Activated gamma-delta T cell treated with Interleukin-2 at 50 U/mL for 16 hours (primary cell): ENCODE measurements at regions not wholly inside any gene's neighbourhood (a gene's known extent, or its start where the extent isn't known, plus 50 kb on each side); places are given as distances from the start of the nearest gene placed in this dataset.
"Not testable (repeated sequence)": the region's sequence is repeated elsewhere in the genome, so short reads cannot be mapped to it uniquely, and the experiment has no call there.

Experiments used
- DNase-seq: peaks from one replicate; pipeline ENCODE4 v3.0.0-alpha.2; 2020

- no peak for DNase-seq
These were observed 567.4 kb upstream of the TMPRSS15 start for GRCh38 chr21:18970941-18971340.

DNA sequence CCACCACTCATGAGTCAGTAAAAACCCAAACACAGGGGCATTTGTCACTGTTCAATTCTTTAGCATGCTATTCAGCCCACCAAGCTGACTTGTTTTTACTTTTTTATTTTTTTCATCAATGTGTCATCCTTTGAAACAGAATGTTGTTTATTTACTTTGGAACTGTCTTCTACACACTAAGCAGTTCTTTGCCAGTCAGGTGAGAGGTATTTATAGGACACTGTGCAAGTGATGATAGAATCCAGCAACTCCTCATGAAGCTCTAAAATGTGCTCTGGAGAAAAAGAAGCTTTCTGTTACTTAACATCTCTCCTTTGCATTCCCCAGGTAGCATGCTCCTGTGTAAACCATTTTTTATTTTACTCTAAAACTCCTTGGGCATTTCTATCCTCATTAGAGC lies 582.0 kb upstream of the TMPRSS15 start:
- DNase-seq, result no peak

- no peak for DNase-seq
These were observed 582.6 kb upstream of the TMPRSS15 start for GRCh38 chr21:18986197-18986596.

GRCh38 chr21:18987520-18988026 lies 584.0 kb upstream of the TMPRSS15 start:
- no peak for DNase-seq

GRCh38 chr21:18989953-18990495 lies 586.4 kb upstream of the TMPRSS15 start:
- no peak for DNase-seq

DNA sequence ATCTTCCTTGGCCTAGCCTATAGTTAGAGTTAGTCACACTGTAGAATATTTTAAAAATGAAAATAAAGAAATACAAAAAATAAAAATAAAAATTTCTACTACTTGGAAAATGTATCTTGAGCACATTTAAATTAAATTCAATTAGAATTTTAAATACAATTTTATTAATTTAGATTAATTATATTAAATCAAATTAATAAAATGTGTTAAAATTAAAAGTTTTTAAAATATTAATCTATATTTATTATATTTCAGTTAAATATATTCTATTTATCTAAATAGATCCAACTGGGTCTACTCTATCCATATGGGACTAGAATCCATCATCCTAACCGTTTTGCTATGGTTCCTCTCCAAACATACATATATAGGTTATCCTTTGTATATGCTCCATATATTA lies 588.3 kb upstream of the TMPRSS15 start:
- DNase-seq, result no peak

GRCh38 chr21:19010251-19010650 lies 606.7 kb upstream of the TMPRSS15 start:
- no peak for DNase-seq

DNA sequence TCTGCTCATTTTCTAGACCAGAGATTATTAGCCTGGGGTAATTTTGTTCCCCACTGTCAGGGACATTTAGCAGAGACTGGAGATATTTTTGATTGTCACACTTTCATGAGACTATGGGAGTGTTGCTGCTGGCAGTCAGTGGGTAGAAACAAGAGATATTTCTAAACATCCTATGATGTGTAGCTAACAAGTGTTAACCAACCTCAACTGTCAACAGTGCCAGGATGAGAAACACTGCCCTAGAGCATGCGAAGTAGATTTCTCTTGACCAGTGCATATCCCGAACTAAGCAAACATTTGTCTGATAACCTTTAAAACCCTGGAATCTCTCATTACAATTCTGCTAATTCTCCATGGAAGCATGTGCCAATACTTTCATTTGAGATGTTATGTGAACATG lies 607.4 kb upstream of the TMPRSS15 start:
- no peak for DNase-seq

DNA sequence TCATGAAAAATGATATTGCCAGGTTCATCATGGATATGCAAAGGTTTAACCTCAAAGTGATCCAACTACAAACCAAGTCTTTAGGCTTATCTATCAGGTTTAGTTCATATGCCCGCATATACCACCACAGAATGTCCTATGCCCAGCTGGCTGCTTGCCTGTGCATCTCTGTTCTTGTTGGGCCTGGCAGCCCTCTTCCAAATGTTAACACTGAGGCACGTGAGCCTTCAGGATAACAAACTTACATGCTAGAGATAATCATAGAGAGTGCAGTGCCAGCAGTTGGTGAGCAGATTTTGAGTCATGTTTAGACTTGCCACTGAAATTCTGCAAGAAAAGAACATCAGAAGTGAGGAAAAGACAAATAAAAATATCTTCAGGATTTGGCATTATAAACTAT lies 607.9 kb upstream of the TMPRSS15 start:
- no peak for DNase-seq

DNA sequence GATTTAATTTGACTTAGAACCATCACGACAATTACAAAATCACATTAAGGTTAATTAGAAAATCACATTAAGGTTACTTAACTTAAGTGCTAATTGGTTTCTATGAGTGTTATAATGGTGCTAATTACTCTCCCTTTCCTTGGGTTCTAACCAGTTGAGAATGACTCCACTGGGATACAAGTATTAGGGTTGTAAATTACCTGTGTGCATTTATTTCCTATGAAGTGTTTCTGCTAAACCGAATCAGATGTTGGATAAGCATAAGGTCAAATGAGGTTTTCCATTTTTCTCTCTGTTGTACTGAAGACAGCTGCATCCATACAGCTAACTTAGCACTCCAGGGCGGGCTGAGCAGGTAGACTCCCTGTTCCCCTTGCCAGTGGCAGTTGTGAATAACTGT lies 610.3 kb upstream of the TMPRSS15 start:
- DNase-seq, result no peak

DNA sequence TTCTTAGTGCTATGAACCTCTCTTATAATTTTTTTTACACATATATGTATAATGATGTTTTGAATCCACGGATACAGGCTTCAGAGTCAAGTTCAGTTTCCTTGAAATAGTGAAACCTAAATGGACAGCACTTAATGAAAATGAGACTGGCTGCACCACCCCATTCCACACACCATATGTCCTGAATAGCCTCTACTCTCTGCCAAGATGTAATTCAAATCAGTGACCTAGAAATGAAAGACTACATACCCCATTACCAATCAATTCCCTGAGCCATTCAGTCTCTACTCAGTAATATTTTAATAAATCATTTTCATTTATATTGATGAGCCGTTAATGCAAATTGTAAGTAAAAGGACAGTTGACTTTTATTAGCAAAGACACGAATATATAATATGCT lies 614.9 kb upstream of the TMPRSS15 start:
- no peak for DNase-seq

DNA sequence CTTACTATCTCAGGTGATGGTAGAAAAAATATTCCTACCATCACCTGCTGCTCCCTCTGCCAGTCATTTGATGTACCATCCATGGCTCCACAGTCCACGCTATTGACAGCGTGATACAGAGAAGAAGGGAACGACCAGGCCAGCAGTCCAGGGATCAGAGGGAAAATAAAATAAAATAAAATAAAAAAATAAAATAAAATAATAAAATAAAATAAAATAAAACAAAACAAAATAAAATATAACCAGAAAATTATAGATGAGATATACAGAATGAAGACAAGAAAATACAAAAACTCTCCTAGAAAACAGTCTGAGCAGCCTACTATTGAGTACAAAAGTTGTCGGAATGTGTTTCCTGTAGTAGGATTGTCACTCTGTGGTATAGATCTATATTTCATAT lies 619.4 kb upstream of the TMPRSS15 start:
- DNase-seq, result no peak

DNA sequence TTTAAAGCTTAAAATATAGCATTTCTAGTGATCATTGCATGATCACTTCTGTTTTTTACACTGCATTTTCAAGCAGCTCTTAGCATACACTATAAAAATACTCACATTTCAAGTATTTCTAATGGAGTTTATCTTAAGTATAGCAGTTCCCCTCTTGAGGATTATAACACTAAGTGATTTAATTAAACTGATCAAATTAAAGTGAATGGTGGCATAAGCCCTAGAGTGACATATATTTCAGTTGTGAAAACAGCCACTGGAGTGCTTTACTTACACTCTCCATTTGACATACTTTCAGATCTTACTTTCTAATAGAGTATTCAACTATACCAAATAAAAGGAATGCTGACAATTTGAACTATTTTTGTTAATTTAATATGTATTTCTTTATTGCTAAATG lies 623.3 kb upstream of the TMPRSS15 start:
- DNase-seq, result no peak

DNA sequence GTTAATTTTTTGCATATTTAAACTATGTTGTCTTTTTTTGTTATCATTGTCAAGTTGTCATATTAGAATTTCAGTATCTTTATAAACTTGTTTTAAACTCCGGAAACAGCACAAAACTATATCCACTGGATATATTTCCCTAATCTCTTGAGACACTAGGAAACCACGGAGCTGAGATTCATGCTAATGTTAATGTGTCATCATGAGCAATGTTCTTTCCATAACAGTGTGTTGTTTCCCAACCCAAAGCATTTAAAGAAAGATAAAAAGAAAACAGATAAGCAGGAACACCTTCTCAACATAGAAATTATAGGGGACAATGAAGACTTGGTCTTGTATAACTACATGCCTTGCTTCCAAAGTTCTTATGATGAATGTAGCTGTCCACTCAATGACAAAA lies 626.2 kb upstream of the TMPRSS15 start:
- DNase-seq, result no peak

GRCh38 chr21:19031953-19032352 lies 628.4 kb upstream of the TMPRSS15 start:
- DNase-seq, result no peak

DNA sequence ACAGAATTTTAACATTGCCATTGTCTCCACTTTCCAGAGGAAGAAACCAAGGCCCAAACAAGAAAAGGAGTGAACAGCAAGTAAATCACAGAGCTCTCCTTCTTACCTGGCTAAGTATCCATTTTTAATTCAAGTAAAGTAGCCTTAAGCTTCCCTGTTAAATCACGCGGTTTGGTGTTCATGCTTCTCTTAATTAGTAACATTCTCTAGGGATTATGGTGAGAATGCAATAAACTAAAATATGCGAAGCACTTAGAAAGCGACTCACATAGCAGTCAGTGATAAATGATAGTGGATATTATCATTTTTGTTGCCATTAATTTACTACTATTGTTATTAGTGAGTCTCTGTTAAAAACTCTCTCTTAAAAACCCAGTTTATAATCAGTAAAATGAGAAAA lies 630.5 kb upstream of the TMPRSS15 start:
- no peak for DNase-seq

DNA sequence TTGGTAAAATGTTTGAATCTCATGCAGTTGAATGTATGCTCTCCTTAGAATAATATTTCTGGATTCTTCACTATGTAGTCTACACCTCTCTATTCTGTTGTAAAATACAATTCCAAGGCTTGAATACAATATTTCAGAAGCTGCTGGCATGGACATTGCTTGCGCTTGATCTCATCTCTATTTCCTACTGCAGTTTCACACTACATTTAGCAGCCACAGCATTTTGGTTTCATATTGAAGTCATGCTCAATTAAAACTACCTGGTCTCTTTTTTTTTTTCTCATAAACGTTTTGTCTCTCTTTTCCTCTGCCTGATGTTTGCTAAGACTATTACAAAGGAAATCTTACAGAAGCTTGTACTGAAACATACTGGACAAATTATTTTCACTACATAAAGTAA lies 631.0 kb upstream of the TMPRSS15 start:
- no peak for DNase-seq

DNA sequence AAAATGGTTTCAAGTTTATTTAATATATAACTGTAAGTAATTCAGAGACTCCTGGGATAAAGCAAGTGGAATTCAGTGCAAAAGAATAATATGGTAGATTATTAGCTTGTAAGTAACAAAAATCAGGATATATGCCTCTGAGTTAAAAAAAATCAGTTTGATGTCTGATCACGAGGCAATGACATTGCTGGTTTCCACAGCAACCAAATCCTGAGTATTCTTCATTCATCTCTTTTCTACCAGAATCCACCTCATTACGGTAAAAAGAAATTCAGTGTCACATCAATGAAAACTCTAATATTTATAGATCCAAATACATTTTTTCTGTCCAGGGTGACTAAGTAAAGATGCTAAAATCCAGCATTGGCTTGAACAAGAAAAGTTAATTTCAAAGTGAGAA lies 642.3 kb upstream of the TMPRSS15 start:
- DNase-seq, result no peak

GRCh38 chr21:19048098-19048672 lies 644.6 kb upstream of the TMPRSS15 start:
- no peak for DNase-seq

DNA sequence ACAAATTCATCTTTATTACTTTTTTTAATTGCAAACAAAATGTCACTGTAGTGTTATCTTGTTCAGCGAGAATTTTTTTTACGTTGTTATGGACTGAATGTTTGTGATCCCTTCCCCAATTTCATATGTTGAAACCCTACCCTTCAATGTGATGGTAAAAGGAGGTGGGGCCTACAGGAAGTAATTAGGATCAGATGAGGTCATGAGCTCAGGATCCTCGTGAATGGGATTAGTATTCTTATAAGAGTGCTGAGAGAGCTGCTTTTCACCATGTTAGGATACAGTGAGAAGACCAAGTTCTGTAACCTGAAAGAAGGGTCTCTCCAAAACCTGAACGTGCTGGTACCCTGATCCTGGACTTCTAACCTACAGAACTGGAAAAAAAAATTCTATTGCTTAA lies 646.0 kb upstream of the TMPRSS15 start:
- DNase-seq, result no peak

- no peak for DNase-seq
These were observed 661.6 kb upstream of the TMPRSS15 start for GRCh38 chr21:19065164-19065563.

DNA sequence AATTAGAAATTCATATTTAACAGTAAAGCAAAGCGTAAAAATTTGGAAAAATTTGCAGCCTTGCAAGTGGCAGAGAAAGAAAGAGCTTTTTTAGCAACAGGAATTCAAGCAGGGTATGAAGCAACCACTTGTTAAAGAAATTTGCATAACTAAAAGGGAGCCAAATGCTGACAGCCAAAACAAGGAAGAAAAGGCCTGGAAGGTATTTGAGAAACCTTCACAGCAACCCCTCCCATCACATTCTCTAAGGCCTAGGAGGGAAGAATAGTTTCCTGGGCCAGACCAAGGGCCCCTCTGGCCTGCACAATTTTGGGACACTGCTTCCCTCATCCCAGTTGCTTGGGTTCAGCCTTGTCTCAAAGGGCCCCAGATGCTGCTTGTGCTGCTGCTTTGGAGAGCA lies 672.4 kb upstream of the TMPRSS15 start:
- no peak for DNase-seq

GRCh38 chr21:19109694-19110093 lies 706.1 kb upstream of the TMPRSS15 start:
- no peak for DNase-seq

- DNase-seq, result not testable (repeated sequence)
These were observed 715.7 kb upstream of the TMPRSS15 start for GRCh38 chr21:19119259-19119658.

- no peak for DNase-seq
These were observed 717.0 kb upstream of the TMPRSS15 start for GRCh38 chr21:19120591-19120990.
